Choroid plexus epithelial cell (primary cell): ENCODE measurements at regions not wholly inside any gene's neighbourhood (a gene's known extent, or its start where the extent isn't known, plus 50 kb on each side); places are given as distances from the start of the nearest gene placed in this dataset.
A peak's percentile ranks its signal among the peaks of the same experiment; 100 is the strongest.

Experiments
- DNase-seq: peaks from one replicate; pipeline ENCODE4 v3.0.0-alpha.2; 2010; ENCODE audit warnings: low read depth
- H3K4me3 ChIP-seq: 2 replicates; pipeline ENCODE4 v1.5.1; 2011; ENCODE audit warnings: low read depth, mild to moderate bottlenecking, control low read depth, low read length, moderate library complexity
- CTCF ChIP-seq: conservative IDR thresholded peaks from 2 replicates; pipeline ENCODE4 v1.5.1; 2011; ENCODE audit warnings: low read depth, mild to moderate bottlenecking, control low read depth, inconsistent platforms, low read length, moderate library complexity

GRCh38 chr6:149127212-149127611, 190.3 kb upstream of the TAB2 start:
- TF ChIP-seq CTCF: no peak

GRCh38 chr6:149128489-149129145, 188.9 kb upstream of the TAB2 start:
- TF ChIP-seq CTCF: no peak
- no peak overlapping the region for H3K4me3 ChIP-seq
- peak; percentile 65 for DNase-seq

More at GRCh38 chr6:149127212-149127611, 190.3 kb upstream of the TAB2 start:
- H3K4me3 ChIP-seq: no peak overlapping the region
- peak; percentile 59 for DNase-seq

GRCh38 chr6:149129371-149130077, 188.0 kb upstream of the TAB2 start:
- no peak for TF ChIP-seq CTCF
- H3K4me3 ChIP-seq: no peak overlapping the region
- DNase-seq: peak; percentile 61

- peak; percentile 15 for DNase-seq
- no peak for TF ChIP-seq CTCF
- H3K4me3 ChIP-seq: no peak overlapping the region
Measured at GRCh38 chr6:149130090-149130489, 187.4 kb upstream of the TAB2 start.

GRCh38 chr6:149130508-149130907, 187.0 kb upstream of the TAB2 start:
- TF ChIP-seq CTCF: no peak
- no peak for DNase-seq
- no peak overlapping the region for H3K4me3 ChIP-seq

- H3K4me3 ChIP-seq: no peak overlapping the region
- no peak for TF ChIP-seq CTCF
- DNase-seq: no peak
Measured at GRCh38 chr6:149131891-149132290, 185.6 kb upstream of the TAB2 start.

- no peak for TF ChIP-seq CTCF
- DNase-seq: no peak
- H3K4me3 ChIP-seq: no peak overlapping the region
Measured at GRCh38 chr6:149132336-149132735, 185.2 kb upstream of the TAB2 start.
